ENCODE measurements at regions not wholly inside any gene's neighbourhood (a gene's known extent, or its start where the extent isn't known, plus 50 kb on each side); places are given as distances from the start of the nearest gene placed in this dataset.

DNA sequence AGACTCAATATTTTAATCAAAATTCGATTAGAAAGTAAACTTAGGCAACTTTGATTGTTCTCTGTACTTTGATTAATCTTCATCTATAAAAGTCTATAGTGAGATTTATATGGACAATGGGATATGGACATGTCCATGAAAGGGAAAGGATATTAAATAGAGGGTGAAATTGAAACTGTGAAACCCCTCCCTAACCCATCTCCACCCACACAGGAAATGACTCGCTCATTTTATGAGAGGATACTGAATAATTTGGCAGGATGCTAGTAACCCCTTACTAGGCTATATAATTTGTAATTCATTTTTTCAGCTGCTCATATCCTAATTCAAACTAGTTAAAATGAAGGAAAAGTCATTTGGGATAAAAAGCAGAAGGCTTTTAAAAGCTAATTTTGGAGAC is 328.0 kb upstream of the ATP2B1 start:
- no peaks in the 10 kb centered on the region for H3K4me1 ChIP-seq
- H3K27me3 ChIP-seq = no peaks in the 10 kb centered on the region
- H3K27ac ChIP-seq = no peak overlapping the region
- no peak for TF ChIP-seq POLR2A (IDR thresholded peaks at IDR 0.05)
- WGBS, 2 donors = 35 to 39% methylated on average over 2 of the region's 2 CpGs
- intact Hi-C loops (cut with DNase I) = no loop called here
- no peak for DNase-seq
- no peak overlapping the region for H3K4me3 ChIP-seq
- no peaks in the 10 kb centered on the region for H3K36me3 ChIP-seq
- H3K9me3 ChIP-seq = no peaks in the 10 kb centered on the region

DNA sequence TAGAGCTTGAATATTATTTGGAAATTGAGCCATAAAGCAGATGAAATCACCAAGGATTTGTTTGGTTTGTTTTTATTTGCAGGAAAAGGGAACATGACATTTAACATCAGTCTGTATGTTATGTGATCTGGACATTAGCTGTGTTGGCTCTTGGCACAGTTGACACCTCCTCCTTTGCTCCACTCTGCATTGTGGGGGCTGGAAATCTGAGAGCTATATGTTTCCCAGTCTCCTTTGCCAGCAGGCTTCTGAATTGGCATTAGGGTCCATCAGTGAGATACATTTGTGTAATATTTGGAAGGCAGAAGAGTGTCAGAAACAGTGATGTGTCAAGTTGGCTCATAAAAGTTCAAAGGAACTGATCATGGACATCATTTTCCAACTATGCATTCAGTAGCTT is 322.1 kb upstream of the ATP2B1 start:
- H3K4me3 ChIP-seq = no peak overlapping the region
- intact Hi-C loops (cut with DNase I) = no loop called here
- H3K36me3 ChIP-seq = no peaks in the 10 kb centered on the region
- peaks cover 0 to 11% (median 0%) of the 10 kb centered on the region in 3 donors for H3K4me1 ChIP-seq
- no peaks in the 10 kb centered on the region for H3K9me3 ChIP-seq
- H3K27ac ChIP-seq = no peak overlapping the region
- H3K27me3 ChIP-seq = no peaks in the 10 kb centered on the region
- no peak for DNase-seq
- TF ChIP-seq, protein P1, sequence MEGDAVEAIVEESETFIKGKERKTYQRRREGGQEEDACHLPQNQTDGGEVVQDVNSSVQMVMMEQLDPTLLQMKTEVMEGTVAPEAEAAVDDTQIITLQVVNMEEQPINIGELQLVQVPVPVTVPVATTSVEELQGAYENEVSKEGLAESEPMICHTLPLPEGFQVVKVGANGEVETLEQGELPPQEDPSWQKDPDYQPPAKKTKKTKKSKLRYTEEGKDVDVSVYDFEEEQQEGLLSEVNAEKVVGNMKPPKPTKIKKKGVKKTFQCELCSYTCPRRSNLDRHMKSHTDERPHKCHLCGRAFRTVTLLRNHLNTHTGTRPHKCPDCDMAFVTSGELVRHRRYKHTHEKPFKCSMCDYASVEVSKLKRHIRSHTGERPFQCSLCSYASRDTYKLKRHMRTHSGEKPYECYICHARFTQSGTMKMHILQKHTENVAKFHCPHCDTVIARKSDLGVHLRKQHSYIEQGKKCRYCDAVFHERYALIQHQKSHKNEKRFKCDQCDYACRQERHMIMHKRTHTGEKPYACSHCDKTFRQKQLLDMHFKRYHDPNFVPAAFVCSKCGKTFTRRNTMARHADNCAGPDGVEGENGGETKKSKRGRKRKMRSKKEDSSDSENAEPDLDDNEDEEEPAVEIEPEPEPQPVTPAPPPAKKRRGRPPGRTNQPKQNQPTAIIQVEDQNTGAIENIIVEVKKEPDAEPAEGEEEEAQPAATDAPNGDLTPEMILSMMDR (IDR thresholded peaks at IDR 0.05) = no peak
- no peak for TF ChIP-seq POLR2A (IDR thresholded peaks at IDR 0.05)

DNA sequence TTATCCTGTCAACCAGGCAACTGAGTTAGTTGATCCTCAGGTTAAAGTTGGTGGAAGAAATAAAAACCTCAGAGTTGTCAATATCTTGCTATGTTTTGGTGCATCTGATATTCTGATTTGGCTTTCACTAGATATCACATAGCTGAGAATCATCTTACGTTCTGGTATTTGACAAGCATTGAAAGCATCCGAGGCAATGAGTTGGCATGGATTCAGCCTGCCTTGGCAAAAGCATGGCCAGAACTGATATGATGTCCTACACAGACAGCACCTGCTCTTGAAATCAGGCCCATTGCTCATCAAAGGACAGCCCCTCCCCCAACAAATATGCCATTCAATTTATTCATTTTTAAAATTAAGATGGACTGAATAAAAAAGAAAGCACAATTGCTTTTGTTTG is 320.7 kb upstream of the ATP2B1 start:
- WGBS, 2 donors = 33 to 60% methylated on average over 2 of the region's 2 CpGs
- TF ChIP-seq POLR2A (IDR thresholded peaks at IDR 0.05) = no peak
- TF ChIP-seq, protein P1 (IDR thresholded peaks at IDR 0.05) = no peak
- intact Hi-C loops (cut with DNase I) = no loop called here
- H3K27me3 ChIP-seq = no peaks in the 10 kb centered on the region
- DNase-seq = no peak
- no peaks in the 10 kb centered on the region for H3K9me3 ChIP-seq
- peaks cover 0 to 11% (median 0%) of the 10 kb centered on the region in 3 donors for H3K4me1 ChIP-seq
- no peak overlapping the region for H3K4me3 ChIP-seq
- H3K36me3 ChIP-seq = no peaks in the 10 kb centered on the region
- no peak overlapping the region for H3K27ac ChIP-seq

DNA sequence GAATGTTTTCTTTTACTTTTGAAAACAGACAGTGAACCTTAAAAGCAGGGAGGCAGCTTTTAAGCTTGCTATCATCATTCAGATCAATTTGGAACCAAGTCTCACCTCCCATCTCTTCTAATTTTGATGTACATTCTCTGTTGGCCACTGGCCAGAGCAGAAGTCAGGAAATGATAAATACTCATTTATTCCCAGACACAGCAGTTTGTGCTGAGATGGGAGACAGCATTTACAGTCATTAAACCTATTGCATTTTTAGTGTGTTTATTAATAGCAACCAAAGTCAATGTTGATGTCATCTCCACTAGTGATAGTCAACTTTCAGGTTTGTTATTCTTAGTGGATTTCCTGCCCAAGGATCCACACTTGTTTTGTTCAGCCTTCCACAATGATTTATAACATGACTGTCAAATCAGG is 320.0 kb upstream of the ATP2B1 start:
- DNase-seq = no peak
- intact Hi-C loops (cut with DNase I) = no loop called here
- H3K9me3 ChIP-seq = no peaks in the 10 kb centered on the region
- no peak overlapping the region for H3K27ac ChIP-seq
- H3K4me1 ChIP-seq = peaks cover 0 to 11% (median 0%) of the 10 kb centered on the region in 3 donors
- no peak overlapping the region for H3K4me3 ChIP-seq
- no peak for TF ChIP-seq POLR2A (IDR thresholded peaks at IDR 0.05)
- TF ChIP-seq, protein P1 (IDR thresholded peaks at IDR 0.05) = no peak
- no peaks in the 10 kb centered on the region for H3K36me3 ChIP-seq
- H3K27me3 ChIP-seq = no peaks in the 10 kb centered on the region

DNA sequence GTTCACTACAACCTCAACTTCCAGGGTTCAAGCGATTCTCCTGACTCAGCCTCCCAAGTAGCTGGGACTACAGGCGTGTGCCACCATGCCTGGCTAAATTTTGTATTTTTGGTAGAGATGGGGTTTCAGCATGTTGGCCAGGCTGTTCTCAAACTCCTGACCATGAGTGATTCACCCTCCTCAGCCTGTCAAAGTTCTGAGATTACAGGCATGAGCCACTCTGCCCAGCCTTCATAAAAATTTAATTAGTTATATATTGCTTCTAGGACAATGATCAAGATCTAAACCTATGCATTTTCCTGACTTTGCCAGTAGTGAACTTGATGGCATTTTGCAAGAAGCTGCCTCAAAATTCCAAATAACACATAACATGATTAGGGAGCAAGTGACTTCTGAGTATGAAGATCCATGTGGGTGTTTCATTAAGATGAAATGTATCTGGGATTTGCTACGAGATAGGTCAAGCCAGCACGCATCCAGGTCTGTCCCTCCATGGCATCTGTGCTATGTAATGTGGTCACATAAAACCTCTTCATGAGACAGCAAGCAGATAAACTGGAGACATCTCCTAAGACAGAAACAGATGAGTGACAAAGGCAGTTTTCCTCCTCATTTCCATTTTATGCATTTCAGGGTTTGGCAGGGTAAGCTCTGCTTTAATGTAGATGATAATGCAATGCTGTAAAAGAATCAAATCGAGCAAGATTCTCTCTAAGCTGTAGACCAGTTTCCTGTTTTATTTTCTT is 319.4 kb upstream of the ATP2B1 start:
- Histone ChIP-seq H3K9me3 (no peaks in the 10 kb centered on the region), H3K4me3 (no peak overlapping the region), H3K27ac (no peak overlapping the region), H3K36me3 (no peaks in the 10 kb centered on the region), H3K27me3 (no peaks in the 10 kb centered on the region), H3K4me1 (peaks cover 0 to 11% (median 0%) of the 10 kb centered on the region in 3 donors)
- WGBS, 2 donors = 81 to 84% methylated on average over 5 of the region's 5 CpGs
- intact Hi-C loops (cut with DNase I) = no loop called here
- no peak for TF ChIP-seq POLR2A (IDR thresholded peaks at IDR 0.05)
- TF ChIP-seq, protein P1 (IDR thresholded peaks at IDR 0.05) = no peak
- DNase-seq = no peak

DNA sequence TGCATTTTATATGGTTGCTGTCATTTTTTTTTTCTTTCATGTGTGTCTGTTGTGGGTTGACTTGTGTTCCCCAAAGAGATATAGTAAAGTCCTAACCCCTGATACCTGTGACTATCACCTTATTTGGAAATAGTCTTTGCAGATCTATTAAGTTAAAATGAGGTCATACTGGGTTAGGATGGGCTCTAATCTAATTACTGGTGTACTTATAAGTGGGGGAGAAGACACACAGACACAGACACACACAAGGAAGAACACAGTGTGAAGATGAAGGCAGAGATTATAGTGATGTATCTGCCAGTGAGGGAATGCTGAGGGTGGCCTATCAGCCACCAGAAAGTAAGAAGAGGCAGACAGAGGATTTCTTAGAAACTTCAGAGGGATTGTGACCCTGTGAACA is 318.4 kb upstream of the ATP2B1 start:
- no peak for DNase-seq
- Histone ChIP-seq H3K4me3 (no peak overlapping the region), H3K9me3 (no peaks in the 10 kb centered on the region), H3K4me1 (peaks cover 0 to 11% (median 0%) of the 10 kb centered on the region in 3 donors), H3K36me3 (no peaks in the 10 kb centered on the region), H3K27me3 (no peaks in the 10 kb centered on the region), H3K27ac (no peak overlapping the region)
- TF ChIP-seq, protein P1 (IDR thresholded peaks at IDR 0.05) = no peak
- TF ChIP-seq POLR2A (IDR thresholded peaks at IDR 0.05) = no peak
- intact Hi-C loops (cut with DNase I) = no loop called here
